ENCODE measurements at regions not wholly inside any gene's neighbourhood (a gene's known extent, or its start where the extent isn't known, plus 50 kb on each side); places are given as distances from the start of the nearest gene placed in this dataset.

DNA sequence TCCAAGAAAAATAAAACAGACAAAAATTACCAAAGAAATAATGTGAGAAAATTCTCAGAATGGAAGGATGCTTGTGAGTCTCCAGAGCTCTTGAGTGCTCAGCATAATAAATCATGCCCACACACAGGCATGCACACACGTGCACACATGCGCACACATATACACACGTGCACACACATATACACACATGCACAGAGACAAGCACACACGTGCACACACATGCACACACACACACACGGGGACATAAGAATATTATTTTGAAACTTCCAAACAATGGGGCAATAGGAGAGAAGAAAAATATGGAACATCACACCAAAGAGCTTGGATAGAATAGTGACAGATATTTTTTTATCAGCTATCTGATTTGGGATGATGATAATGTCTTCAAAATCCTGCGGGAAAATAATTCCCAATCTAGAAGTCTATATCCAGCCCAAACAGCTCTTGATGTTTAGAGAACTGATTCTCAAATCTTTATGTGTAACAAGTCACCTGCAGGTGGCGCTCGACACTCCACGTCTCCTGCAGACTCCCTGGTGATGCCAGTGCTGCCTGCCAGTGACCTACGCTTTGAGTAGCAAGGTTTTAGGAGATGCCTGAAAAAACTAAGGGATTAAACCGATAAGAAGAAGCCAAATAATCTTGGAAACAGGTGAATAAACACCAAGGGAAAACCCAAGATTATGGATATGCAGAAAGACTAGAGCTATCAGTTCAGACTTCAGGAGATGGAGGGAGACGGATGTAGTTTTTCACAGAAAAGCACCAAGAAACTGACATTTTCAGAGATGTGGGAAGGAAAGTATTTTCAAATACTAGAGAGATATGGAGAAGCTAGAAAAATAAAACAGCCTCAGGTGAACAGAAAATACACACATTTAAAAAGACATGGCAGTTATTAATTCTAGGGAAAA, 743.6 kb downstream of the ETS1 start:
- intact Hi-C loops (cut with DNase I; ENCODE audit: low total_unique reads) = no loop called here
- no peaks in the 10 kb centered on the region for H3K4me1 ChIP-seq
- DNase-seq = peak; percentile 62 to 66

DNA sequence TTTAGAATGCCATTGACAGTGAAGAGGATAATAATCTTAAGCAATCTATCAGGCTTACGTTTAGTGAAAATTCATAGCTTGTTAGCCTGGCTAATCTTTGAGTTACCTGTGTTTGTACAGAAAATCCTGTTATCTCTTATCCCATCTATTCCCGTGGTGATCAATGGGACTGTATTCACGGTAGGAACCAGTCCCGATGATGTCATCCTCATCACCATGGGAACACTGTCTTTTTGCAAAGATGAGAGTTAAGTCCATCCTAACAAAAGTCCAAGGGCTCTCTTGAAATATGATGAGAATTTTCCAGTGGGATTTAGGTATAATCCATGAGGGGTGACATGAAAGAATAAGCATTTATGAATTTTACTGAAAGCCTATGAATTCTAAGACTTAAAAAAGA, 762.2 kb downstream of the ETS1 start:
- TF ChIP-seq, protein P1, sequence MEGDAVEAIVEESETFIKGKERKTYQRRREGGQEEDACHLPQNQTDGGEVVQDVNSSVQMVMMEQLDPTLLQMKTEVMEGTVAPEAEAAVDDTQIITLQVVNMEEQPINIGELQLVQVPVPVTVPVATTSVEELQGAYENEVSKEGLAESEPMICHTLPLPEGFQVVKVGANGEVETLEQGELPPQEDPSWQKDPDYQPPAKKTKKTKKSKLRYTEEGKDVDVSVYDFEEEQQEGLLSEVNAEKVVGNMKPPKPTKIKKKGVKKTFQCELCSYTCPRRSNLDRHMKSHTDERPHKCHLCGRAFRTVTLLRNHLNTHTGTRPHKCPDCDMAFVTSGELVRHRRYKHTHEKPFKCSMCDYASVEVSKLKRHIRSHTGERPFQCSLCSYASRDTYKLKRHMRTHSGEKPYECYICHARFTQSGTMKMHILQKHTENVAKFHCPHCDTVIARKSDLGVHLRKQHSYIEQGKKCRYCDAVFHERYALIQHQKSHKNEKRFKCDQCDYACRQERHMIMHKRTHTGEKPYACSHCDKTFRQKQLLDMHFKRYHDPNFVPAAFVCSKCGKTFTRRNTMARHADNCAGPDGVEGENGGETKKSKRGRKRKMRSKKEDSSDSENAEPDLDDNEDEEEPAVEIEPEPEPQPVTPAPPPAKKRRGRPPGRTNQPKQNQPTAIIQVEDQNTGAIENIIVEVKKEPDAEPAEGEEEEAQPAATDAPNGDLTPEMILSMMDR (IDR thresholded peaks at IDR 0.05) = no peak
- no peak for DNase-seq
- Histone ChIP-seq H3K27me3 (no peaks in the 10 kb centered on the region), H3K4me3 (no peak overlapping the region), H3K36me3 (no peaks in the 10 kb centered on the region), H3K27ac (no peak overlapping the region), H3K9me3 (no peaks in the 10 kb centered on the region), H3K4me1 (no peaks in the 10 kb centered on the region)
- intact Hi-C loops (cut with DNase I; ENCODE audit: low total_unique reads) = no loop called here

More for the DNA sequence above, 743.6 kb downstream of the ETS1 start:
- Histone ChIP-seq H3K27ac (no peak overlapping the region), H3K27me3 (no peaks in the 10 kb centered on the region), H3K4me3 (no peak overlapping the region), H3K36me3 (no peaks in the 10 kb centered on the region), H3K9me3 (no peaks in the 10 kb centered on the region)
- TF ChIP-seq, protein P1 (IDR thresholded peaks at IDR 0.05) = peak; percentile 20 to 38

DNA sequence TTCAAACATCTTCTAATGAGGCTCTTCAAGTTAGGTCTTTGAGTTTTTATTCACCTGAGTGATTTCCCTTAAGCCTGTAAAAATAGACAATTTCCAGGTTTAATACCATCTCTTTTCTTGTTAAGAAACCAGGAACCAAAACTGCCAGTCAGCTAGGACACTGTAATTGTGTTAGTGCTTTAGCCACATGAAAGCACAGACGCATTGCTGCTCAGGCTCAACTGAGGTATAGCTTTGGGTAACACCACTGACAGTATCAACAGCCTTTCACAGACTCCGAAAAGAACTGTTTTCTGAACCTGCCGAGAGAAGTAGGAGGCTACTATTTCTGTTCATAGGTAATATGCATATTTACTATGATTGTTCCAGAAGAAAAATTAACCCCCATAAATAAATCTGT, 768.7 kb downstream of the ETS1 start:
- H3K4me3 ChIP-seq = no peak overlapping the region

DNA sequence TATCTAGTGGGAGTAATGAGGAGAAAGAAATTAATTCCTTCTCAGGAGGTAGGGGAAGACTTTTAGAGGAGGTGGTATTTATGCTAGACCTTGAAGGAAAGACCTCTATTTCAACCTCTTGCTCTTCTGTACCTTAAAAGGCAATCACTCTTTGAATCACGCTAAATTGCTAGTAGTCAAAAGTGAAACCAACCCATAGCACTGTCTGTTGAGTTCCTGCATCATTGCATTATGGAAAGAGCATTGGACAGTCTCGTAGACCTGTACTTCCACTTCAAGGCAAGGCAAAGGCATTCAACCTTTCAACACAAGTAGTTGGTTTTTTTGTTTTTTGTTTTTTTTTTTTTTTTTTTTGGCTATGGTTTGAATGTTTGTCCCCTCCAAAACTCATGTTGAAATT, 770.4 kb downstream of the ETS1 start:
- H3K36me3 ChIP-seq = no peaks in the 10 kb centered on the region
- H3K4me3 ChIP-seq = no peak overlapping the region
- H3K4me1 ChIP-seq = no peaks in the 10 kb centered on the region
- DNase-seq = no peak
- TF ChIP-seq, protein P1 (IDR thresholded peaks at IDR 0.05) = no peak
- no peak overlapping the region for H3K27ac ChIP-seq
- no peaks in the 10 kb centered on the region for H3K9me3 ChIP-seq
- H3K27me3 ChIP-seq = no peaks in the 10 kb centered on the region
- intact Hi-C loops (cut with DNase I; ENCODE audit: low total_unique reads) = no loop called here

More for the DNA sequence above, 768.7 kb downstream of the ETS1 start:
- TF ChIP-seq, protein P1 (IDR thresholded peaks at IDR 0.05) = no peak
- Histone ChIP-seq H3K27ac (no peak overlapping the region), H3K4me1 (no peaks in the 10 kb centered on the region), H3K9me3 (no peaks in the 10 kb centered on the region), H3K36me3 (no peaks in the 10 kb centered on the region), H3K27me3 (no peaks in the 10 kb centered on the region)
- no peak for DNase-seq
- intact Hi-C loops (cut with DNase I; ENCODE audit: low total_unique reads) = no loop called here

DNA sequence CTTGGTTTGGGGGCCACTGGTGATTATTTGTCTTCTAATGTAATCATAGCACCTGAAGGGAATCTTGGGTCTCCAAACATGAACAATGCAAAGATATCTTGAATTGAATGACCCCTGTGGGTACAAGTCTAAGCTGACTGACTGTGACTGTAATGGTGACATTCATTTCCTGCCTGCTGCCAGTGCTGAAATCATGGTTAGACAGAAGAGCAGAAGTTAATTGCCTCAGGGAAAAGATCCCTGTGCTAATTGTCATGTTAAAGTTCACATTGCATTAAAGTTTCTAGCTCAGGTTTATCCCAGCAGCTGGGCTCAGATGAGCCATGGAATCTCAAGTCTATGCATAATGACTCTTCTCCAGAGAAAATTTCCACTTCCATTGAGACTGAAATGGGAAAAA, 772.0 kb downstream of the ETS1 start:
- intact Hi-C loops (cut with DNase I; ENCODE audit: low total_unique reads) = no loop called here
- no peaks in the 10 kb centered on the region for H3K27me3 ChIP-seq
- no peak for DNase-seq

More for the DNA sequence above, 772.0 kb downstream of the ETS1 start:
- H3K4me1 ChIP-seq = no peaks in the 10 kb centered on the region
- TF ChIP-seq, protein P1 (IDR thresholded peaks at IDR 0.05) = no peak
- no peaks in the 10 kb centered on the region for H3K36me3 ChIP-seq
- no peaks in the 10 kb centered on the region for H3K9me3 ChIP-seq
- H3K27ac ChIP-seq = no peak overlapping the region
- no peak overlapping the region for H3K4me3 ChIP-seq

Measured in tibial artery (tissue), 4 donors.